ENCODE measurements at regions not wholly inside any gene's neighbourhood (a gene's known extent, or its start where the extent isn't known, plus 50 kb on each side); places are given as distances from the start of the nearest gene placed in this dataset.
"Not testable (repeated sequence)": the region's sequence is repeated elsewhere in the genome, so short reads cannot be mapped to it uniquely, and the experiment has no call there.

DNA sequence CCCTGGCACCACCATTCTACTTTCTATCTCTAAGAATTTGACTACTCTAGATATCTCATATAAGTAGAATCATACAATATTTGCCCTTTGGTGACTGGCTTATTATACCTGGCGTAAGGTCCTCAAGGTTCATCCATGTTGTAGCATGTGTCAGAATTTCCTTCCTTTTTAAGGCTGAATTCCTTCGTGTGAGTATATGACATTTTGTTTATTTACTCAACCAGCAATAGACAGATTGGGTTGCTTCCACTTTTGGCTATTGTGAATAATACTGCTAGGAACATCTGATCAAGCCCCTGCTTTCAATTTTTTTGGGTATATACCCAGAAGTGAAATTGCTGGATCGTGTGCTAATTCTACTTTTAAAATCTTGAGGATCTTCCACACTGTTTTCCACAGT, 232.8 kb upstream of the MCHR2 start:
- no peak for DNase-seq

- not testable (repeated sequence) for DNase-seq
Observed at GRCh38 chr6:100223952-100224351, 229.9 kb upstream of the MCHR2 start.

DNA sequence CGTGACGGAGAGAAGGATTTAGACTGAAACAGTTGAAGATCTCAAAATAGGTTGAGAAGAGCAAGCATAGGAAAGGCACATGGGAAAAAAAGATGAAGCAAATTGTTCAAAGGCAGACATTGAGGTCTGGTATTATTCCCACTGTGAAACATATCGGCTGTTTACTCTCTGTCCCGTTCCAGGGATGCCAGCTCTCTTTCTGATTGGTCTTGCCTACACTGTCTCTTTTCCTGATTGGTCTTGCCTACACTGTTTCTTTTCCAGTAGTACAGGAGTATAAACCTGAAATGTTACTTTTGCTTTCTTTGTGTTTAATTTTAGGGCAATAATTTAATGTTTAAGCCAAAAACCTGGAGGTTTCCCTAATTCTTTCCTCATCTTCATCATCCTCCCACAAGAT, 226.5 kb upstream of the MCHR2 start:
- no peak for DNase-seq

DNA sequence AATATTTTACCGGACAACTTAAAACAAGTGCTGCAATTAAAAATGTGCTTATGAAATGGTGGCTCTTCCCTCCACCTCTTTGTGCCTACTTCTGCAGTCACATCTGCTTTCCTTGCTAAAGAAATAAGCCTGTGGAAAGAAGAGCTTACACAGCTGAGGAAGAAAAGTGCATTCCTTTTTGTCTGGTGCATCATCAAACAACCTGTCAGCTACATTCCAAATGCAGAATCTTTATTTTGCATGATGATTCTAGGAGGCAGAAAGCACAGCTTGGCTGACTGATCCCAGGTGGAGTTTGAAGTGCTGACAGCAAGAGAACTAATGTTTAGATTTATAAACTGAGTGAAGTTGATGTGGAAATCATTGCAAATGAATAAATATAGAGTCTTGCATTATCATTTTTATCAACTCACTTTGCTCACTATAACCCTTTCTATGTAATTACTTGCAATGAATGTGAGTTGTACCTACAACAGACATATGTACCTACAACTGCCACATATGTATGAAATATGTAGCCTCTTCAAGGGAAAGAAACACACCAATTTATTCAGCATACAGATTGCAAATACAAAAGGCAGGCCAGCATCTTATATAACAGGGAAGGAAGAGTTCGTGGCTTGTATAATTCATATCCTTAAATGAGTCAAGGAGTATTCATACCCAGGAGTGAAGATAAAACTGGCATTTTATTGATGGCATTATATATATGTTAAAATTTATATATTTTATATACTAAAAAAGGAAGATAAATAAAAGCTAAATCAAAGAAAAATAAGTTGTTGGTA, 223.4 kb upstream of the MCHR2 start:
- DNase-seq: no peak

- DNase-seq: no peak
Observed at GRCh38 chr6:100216760-100217159, 222.7 kb upstream of the MCHR2 start.

DNA sequence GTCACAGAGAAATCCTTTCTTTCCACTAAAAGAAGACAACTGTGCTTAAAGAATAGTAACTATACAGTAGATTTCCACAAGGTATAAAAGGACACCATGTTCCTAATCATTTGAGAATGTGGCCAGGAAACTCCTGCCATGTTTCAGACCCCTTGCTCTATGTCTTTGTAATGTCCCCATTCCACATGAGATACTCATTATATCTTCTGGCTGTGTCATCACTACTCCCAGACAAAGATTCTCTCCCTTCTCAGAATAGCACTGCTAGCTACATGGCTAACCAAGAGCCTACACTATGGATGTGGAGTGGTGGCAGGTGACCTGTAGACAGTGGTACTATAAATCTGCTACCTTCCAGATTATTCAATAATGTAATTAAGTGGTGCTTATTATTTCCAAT, 218.1 kb upstream of the MCHR2 start:
- no peak for DNase-seq

DNA sequence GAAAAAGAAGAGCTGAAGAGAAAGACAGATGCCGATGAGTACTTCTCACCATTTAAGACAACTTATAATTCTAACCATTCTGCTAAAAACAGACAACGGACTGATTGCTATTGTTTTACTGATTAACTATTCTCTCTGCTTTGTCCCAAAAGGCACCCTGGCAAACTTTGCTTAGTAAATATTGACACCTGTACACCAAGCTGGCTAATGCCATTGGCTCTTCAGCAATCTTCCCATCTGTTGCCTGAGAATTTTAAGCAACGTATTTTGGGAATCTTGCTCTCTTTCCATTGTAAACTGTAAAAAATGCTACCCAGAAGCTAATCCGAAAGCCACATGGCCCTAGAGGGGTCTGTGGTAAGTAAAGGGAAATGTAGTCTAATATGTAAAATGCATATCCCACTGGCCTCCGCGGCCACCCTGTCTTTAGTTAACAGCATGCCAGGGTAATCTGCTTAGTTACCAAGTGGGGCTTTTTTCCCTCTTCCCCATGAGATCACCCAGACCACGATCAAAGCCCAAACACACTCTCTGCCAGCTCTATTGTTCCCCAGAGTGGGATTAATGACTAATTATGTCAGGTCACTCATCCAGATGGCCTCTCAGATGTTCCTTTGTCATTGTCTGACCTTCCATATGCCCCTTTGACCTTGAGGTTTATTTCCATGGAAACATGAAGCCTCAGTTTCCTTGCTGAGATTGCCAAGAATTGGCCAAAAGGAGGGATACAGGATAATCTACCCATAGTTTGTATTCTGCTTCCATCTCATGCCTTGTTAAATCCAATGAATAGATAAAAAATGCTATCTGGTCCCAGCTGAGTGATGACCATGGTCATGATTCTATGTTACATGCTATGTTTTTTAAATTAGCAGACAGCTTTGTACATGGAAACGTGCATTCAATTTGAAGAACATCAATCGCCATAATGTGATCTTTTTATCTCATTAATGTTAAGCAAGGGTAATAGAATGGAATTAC, 216.4 kb upstream of the MCHR2 start:
- DNase-seq: no peak

DNA sequence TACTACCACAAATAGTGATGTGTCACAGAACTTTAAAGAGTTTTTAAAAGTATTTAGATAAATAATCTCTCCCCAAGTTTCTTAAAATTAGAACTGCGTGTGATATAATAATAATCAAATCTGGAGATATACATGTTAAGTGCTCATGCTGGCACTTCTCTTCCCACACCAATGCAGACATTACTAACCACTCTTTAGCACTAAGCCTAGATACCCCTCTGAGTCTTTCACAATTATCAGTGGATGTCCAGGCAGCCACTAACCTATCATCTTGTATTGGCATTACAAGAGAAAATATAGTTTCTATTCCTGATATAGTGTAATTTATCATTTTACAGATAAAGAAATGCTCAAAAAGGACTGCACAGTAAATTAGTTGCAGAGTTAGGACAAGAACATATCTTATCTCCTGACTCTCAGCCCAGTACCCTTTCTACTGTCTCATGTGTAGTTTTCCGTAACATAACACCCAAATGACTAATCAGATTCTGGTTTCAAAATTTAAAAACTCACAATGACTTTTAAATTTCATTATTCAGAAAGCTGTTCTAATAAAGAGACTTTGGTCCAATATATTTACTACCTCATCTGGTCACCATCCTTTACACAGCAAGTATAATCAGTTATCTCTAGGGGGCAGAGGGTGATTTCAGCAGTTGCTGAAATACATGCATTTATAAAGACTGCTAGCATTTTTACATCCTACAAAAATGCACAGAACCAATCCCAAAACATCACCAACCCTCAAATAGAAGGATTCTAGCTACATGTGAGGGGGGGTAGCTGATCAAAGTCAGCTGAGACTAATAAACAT, 215.5 kb upstream of the MCHR2 start:
- no peak for DNase-seq

GRCh38 chr6:100203400-100203799, 209.4 kb upstream of the MCHR2 start:
- no peak for DNase-seq

DNA sequence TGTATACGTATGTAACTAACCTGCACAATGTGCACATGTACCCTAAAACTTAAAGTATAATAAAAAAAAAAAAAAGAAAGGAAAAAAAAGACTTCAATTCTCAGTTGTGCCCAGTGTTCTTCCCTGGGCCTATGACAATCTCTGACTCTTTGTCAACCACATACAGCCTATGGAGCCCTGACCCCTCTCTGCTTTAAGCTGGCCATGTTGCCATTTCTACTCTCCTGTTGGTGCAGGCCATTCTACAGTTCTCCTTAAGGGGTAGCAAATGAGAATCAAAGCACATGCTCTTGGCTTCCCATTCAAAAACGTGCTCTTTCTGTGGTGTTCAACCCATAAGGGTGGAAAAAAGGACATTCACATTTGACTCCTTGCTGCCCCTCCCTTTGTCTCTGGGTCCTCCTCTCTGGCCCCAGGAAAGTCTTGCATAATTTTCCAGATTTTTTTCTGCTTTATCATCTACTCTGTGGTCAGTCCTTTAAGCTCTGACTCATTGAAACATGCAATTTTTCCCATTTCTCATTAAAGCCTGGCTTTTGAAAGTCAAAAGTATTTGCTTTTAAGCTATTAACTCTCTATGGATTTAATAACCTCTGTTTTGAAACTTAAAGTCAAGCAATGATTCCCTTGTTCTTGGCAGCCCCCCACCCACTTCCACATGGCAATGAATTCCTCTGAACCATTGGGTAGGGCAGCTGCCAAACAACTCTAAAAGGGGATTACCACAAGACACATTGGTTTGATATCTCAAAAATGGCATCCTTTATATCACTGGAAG, 208.6 kb upstream of the MCHR2 start:
- no peak for DNase-seq

DNA sequence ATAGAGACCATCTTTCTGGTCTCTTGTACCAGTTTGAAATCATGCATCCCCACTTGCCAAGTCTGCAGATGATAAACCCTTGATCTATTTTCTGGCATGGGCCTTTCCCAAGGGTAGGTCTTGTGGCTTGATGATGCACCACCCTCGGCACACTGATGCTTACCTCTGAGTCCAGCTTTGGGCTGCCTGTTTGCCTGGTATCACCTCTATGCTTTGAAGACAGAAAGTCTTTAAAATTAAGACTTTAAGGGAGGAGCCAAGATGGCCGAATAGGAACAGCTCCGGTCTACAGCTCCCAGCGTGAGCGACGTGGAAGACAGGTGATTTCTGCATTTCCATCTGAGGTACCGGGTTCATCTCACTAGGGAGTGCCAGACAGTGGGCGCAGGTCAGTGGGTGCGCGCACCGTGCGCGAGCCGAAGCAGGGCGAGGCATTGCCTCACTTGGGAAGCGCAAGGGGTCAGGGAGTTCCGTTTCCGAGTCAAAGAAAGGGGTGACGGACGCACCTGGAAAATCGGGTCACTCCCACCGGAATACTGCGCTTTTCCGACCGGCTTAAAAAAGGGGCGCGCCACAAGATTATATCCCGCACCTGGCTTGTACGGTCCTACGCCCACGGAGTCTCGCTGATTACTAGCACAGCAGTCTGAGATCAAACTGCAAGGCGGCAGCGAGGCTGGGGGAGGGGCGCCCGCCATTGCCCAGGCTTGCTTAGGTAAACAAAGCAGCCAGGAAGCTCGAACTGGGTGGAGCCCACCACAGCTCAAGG, 202.4 kb upstream of the MCHR2 start:
- DNase-seq: not testable (repeated sequence)

DNA sequence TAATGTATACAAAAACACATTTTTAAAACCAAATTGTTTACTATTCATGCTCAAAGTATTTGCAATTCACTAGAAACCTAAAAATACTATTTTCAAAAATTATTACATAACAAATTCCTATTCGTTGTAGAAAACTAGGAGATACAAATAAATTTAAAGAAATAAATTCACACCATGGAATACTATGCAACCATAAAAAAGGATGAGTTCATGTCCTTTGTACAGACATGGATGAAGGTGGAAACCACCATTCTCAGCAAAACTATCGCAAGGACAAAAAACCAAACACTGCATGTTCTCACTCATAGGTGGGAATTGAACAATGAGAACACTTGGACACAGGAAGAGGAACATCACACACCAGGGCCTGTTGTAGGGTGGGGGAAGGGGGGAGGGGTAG, 201.2 kb upstream of the MCHR2 start:
- DNase-seq: not testable (repeated sequence)

DNA sequence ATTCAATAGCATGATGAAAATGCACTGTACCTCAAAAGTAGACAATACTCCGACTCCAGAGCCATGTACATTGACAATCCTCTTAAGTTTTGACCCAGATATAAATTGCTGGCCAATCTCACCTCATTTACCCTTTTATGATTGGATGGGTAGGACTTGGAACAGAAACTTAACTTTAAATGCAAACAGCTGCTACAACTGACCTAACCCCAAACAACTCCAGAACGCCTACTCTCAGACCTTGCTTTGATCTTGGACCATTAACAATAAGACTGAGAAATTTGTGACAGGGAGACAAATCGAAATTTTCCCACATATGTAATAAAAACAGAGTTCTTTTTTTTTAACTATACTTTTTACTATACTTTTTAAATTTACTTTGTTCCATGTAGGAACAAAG, 200.5 kb upstream of the MCHR2 start:
- DNase-seq: no peak

DNA sequence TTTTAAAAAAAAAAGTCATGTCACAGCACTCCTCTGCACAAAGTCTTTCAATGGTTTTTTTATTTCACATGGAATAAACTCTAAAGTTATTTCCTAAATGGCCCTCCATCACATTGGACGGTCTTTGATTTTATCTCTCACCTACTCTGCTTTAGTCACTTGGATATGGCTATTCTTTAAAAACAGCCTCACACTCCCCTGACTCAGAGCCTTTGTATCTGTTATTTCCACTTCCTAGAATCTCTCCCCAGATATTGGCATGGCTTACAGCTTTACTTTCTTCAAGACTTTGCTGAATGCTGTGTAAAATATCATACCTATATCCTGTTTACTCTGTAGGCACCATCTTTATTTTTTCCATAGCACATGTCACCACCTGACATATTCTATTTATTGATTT, 194.7 kb upstream of the MCHR2 start:
- DNase-seq: no peak

DNA sequence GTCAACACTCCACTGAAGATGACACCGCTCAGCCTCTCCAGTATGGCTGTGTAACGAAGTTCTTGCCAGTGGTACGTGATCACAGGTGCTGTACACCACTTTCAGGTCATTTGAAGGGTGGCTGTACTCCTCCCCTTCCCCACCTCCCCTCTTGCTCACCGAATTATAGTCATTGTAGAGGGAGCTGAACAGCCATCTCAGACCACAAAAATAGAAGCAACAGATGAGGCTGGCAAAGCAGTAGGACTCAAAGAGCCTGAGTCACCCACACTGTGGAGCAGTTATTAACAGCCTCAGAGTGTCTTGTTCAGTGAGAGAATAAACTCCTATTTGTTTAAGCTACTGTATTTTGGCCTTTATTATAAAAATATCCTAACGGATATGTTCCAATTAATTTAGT, 192.5 kb upstream of the MCHR2 start:
- no peak for DNase-seq

DNA sequence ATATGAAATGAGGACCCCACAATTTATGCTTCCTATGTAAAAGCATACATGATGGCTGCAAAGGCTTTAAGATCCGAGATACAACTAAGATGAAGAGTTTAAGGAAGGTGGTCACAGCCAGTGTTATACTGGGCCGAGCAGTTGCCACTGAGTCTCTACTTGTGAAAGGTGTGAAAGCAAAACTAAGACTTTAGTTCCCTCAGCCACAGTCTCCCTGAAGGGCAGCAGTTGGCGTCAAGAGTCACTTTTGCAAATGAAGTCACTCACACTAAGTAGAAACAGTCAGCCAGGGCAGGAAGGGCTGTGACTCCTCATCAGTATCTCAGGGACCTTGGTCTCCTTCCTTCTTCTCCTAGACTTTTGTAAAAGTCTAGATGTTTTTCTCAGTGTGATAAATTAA, 191.6 kb upstream of the MCHR2 start:
- DNase-seq: no peak

DNA sequence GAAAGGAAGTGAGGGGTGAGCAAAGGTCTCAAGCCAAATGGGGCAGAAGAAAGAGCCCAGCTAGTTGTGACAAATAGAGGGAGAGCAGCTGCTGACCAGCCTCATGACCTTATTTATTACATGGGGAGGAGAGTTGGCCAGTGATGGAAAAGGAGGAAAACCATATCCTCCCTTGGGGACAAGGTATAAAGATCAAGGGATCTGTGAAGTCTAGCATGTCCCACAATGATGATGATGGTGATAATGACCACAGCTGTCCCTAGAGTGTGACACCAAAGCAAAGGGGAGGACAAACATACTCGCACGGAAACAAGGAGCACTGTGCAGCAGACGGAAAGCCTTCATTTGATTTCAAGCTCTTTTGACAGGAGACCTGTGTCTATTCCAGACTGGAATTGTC, 190.4 kb upstream of the MCHR2 start:
- no peak for DNase-seq

- DNase-seq: no peak
Observed at GRCh38 chr6:100182313-100182712, 188.3 kb upstream of the MCHR2 start.

DNA sequence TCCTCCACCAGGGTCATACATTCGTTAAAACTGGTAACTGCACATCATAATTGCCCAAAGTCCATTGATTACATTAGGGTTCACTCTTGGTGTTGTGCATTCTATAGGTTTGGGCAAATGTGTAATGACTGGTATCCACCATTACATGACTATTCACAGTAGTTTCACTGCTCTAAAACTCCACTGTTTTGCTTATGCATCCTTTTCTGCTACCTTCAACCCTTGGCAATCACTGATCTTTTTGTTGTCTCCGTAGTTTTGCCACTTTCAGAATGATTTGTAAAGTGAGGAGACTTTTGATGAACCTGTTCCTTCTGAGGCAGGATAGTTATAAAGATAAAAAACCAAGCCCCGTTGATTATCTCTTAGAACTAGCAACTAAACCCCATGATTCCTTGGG, 187.3 kb upstream of the MCHR2 start:
- no peak for DNase-seq

DNA sequence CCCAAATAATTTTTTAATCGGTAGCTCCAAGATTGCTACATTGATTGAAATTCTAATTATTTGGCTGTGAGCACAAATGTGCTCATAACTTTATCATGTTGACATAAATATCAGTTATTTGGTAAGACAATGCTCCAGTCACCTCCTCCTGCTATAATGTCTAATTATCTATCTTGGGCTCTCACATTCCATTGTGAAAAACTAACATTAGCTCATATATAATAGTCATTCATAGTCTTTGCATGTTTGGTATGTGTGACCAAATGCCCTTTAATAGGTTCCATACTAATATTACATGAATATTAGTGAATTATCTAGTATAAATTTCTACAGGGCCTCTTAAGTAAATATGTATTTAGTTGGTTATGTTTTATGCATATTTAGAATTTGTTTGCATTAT, 185.6 kb upstream of the MCHR2 start:
- DNase-seq: no peak

DNA sequence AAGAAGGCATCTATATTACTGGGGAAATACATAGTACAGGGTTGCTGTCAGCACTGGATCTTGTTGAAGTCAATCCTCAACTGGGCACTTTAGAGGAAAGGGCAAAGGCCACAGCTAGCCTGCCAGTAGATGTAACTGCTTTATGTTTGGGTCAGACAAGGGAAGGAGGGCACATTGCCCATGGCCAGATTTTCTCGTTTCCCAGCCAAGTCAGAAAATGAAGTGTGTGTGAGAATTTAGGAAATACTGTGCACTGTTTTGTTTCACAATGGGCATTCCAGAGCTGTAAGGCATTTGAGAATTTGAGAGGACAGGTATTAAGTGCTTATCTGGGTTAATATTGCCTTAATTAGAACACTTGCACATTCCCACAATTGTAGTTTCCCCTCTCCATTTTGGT, 183.9 kb upstream of the MCHR2 start:
- no peak for DNase-seq

All from activated CD8-positive, alpha-beta memory T cell treated with anti-CD3 and anti-CD28 coated beads, Interleukin-2, amount 50 U/mL, for 4 hours (primary cell).